ENCODE measurements at regions not wholly inside any gene's neighbourhood (a gene's known extent, or its start where the extent isn't known, plus 50 kb on each side); places are given as distances from the start of the nearest gene placed in this dataset.

- no peak for DNase-seq
- in situ Hi-C loops (cut with MboI; ENCODE audit: low pct_unique_long_range_greater_than_20kb, low sequenced_read_pairs) = no loop called here
Observed at GRCh38 chr20:51906049-51906448, 103.7 kb upstream of the SALL4 start.

DNA sequence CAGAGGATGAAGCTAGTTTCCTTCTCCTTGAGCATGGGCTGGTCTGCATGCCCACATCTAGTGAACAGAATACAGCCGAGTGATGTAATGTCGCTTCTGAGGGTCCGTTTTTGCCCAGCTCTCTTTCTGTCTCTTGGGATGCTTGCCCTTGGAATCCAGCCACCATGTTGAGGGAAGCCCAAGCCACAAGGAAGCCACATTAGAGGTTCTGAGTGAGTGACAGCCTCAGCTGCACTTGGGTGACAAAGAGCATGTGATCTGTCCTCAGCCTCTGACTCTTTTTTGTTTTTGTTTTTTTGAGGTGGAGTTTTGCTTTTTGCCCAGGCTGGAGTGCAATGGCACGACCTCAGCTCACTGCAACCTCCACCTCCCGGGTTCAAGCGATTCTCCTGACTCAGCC, 100.6 kb upstream of the SALL4 start:
- DNase-seq = no peak
- in situ Hi-C loops (cut with MboI; ENCODE audit: low pct_unique_long_range_greater_than_20kb, low sequenced_read_pairs) = no loop called here

DNA sequence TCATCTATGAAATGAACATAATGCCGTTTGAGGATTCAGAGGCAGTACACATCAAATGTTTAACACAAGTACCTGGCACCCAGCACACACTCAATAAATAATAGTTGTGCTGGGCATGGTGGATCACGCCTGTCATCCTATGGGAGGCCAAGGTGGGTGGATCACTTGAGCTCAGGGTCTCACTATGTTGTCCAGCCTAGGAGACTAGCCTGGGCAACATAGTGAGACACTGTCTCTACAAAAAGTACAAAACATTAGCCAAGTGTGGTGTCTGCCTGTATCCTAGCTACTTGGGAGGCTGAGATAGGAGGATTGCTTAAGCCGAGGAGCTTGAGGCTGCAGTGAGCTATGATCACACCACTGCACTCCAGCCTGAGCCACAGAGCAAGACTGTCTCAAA, 98.1 kb upstream of the SALL4 start:
- in situ Hi-C loops (cut with MboI; ENCODE audit: low pct_unique_long_range_greater_than_20kb, low sequenced_read_pairs) = no loop called here

GRCh38 chr20:51899674-51900073, 97.4 kb upstream of the SALL4 start:
- in situ Hi-C loops (cut with MboI; ENCODE audit: low pct_unique_long_range_greater_than_20kb, low sequenced_read_pairs) = no loop called here
- DNase-seq = no peak

More for the DNA sequence above, 98.1 kb upstream of the SALL4 start:
- no peak for DNase-seq

GRCh38 chr20:51898788-51899187, 96.5 kb upstream of the SALL4 start:
- DNase-seq = no peak
- in situ Hi-C loops (cut with MboI; ENCODE audit: low pct_unique_long_range_greater_than_20kb, low sequenced_read_pairs) = no loop called here

DNA sequence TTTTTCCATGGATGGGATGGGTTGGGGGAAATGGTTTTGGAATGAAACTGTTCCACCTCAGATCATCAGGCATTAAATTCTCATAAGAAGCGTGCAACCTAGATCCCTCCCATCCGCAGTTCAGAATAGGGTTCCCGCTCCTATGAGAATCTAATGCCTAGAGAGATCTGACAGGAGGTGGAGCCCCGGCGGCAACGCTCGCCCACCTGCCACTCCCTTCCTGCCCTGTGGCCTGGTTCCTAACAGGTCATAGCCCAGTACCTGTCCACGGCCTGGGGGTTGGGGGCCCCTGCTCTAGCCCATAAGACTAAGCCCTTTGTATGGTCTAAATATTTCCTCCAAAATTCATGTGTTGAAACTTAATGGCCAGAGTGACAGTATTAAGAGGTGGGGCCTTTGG, 92.3 kb upstream of the SALL4 start:
- no peak for DNase-seq
- in situ Hi-C loops (cut with MboI; ENCODE audit: low pct_unique_long_range_greater_than_20kb, low sequenced_read_pairs) = no loop called here

DNA sequence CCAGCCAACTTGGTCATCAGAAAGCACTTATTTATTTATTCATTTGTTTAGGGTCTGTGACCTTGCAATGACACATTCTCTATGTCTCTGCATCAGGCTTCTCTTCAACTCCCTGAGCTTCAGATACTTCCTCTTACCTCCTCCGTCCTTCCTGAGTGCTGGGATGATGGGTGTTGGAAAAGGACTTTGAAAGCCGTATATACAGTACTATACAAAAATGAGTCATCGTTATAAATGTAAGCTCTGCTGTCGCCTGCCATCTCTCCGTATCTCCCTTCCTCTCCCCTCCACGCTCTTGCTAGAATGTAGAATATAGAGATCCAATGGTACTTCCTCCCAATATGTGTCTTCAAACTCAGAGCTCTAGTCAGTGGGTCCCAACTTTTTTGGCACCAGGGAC, 91.9 kb upstream of the SALL4 start:
- in situ Hi-C loops (cut with MboI; ENCODE audit: low pct_unique_long_range_greater_than_20kb, low sequenced_read_pairs) = no loop called here

DNA sequence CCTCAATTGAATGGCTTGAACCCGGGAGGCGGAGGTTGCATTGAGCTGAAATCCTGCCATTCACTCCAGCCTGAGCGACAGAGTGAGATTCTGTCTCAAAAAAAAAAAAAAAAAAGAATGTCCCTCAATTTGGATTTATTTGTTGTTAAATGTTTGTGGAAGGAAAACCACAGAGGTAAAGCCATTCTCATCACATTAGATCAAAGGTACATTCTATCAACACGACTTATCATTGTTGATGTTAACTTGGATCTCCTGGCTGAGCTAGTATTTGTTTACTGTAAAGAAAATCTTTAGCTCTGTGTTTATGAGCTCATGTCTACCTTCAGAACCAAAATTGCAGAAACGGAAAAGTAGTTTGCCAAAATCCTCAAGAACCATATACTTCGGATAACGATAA, 91.4 kb upstream of the SALL4 start:
- in situ Hi-C loops (cut with MboI; ENCODE audit: low pct_unique_long_range_greater_than_20kb, low sequenced_read_pairs) = no loop called here
- no peak for DNase-seq

More for the DNA sequence above, 91.9 kb upstream of the SALL4 start:
- no peak for DNase-seq

DNA sequence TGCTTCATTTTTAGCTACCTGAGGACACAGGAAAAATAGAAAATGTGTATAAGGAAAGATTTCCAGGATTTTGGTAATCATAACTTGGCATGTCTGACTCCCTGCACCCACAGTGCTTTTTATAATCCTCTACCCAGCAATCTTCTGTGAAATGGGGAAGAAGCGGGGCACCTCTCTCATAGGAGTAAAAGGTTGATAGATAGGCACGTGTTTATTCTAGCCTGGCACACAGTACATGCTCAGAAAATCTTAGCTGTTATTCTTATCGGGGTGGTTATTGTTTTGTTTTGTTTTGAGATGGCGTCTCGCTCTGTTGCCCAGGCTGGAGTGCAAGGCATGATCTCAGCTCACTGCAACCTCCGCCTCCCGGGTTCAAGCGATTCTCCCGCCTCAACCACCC, 87.7 kb upstream of the SALL4 start:
- no peak for DNase-seq
- in situ Hi-C loops (cut with MboI; ENCODE audit: low pct_unique_long_range_greater_than_20kb, low sequenced_read_pairs) = no loop called here

- in situ Hi-C loops (cut with MboI; ENCODE audit: low pct_unique_long_range_greater_than_20kb, low sequenced_read_pairs) = no loop called here
- no peak for DNase-seq
Observed at GRCh38 chr20:51889466-51889865, 87.1 kb upstream of the SALL4 start.

GRCh38 chr20:51888291-51888690, 86.0 kb upstream of the SALL4 start:
- in situ Hi-C loops (cut with MboI; ENCODE audit: low pct_unique_long_range_greater_than_20kb, low sequenced_read_pairs) = no loop called here
- no peak for DNase-seq

DNA sequence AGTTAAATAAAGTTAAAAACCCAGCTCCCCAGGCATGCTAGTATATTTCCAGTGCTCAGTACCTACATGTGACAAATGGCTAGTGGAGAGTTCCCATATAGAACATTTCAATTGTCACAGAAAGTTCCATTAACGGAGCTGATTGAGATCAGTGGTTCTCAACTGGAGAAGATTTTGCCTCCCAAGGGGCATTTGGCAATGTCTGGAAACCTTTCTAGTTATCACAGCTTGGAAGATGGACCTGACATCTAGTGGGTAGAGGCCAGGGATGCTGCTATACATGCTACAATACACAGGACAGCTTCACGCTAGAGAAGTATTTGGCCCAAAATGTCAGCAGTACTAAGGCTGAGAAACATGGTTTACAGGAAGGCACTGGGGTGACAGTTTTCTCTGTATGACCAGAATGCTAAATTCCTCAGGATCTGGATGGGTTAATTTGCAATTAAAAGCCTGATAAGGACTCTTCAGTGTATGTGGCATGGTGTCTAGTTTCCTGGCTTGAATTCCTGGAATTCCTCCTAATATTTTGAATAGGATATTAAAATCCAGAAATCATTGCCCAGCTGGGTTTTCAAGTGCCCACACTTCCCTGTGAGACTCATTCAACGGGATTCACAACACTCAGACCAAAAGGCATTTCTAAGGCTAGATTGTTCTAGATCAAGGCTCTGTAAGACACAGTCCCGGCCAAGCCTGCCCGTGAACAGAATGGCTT, 84.7 kb upstream of the SALL4 start:
- DNase-seq = no peak
- in situ Hi-C loops (cut with MboI; ENCODE audit: low pct_unique_long_range_greater_than_20kb, low sequenced_read_pairs) = no loop called here

GRCh38 chr20:51886341-51886740, 84.0 kb upstream of the SALL4 start:
- DNase-seq = no peak
- in situ Hi-C loops (cut with MboI; ENCODE audit: low pct_unique_long_range_greater_than_20kb, low sequenced_read_pairs) = no loop called here

DNA sequence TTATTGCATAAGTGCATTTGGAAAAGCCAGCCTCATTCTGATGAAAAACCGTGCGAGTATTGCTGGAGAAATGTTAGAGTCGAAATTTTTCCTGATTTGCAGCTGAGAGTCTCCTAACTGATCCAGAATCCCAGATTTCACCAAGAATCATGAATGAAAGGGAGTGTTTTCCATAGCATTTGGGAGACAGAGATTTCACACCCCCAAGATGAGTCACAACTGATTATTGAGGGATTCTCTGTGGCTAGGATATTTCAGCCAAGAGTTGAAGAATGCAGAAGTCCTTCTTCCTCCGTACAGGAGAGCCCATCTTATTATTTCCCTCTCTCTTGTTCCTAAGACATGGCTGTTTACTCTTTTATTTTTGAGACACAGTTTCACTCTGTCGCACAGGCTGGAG, 82.2 kb upstream of the SALL4 start:
- in situ Hi-C loops (cut with MboI; ENCODE audit: low pct_unique_long_range_greater_than_20kb, low sequenced_read_pairs) = no loop called here
- no peak for DNase-seq

- no peak for DNase-seq
- in situ Hi-C loops (cut with MboI; ENCODE audit: low pct_unique_long_range_greater_than_20kb, low sequenced_read_pairs) = no loop called here
Observed at GRCh38 chr20:51880188-51880587, 77.9 kb upstream of the SALL4 start.

DNA sequence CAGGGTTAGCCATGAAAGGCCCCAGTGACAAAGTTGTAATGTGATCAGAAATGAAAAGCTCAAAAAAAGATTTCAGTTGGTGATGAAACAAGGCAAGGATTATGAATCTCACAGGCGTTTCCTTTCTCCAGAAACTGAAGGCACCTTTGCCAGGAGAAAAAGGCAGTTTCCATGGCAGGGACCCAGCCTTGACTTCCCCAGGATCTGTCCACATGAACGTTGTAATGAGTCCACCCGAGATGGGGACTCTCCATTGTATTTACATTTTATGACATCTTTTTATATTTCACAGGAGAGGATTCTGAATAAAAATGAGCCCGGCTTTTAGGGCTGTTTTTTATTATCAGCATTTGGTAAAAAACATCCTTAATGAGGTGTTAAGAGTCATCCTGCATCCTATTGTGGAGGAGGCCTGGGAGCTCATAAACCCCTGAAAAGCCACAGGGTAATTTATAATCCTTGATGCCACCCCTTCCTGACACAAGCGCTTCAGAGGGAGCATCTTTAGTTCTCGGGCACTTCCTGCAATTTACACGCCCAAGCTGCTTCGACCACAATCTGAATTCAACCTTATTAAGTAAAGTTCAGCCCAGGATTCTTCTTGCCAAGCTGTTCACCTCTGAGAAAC, 74.1 kb upstream of the SALL4 start:
- peak; percentile 28 for DNase-seq
- in situ Hi-C loops (cut with MboI; ENCODE audit: low pct_unique_long_range_greater_than_20kb, low sequenced_read_pairs) = no loop called here

- no peak for DNase-seq
- in situ Hi-C loops (cut with MboI; ENCODE audit: low pct_unique_long_range_greater_than_20kb, low sequenced_read_pairs) = no loop called here
Observed at GRCh38 chr20:51873652-51874051, 71.3 kb upstream of the SALL4 start.

- DNase-seq = no peak
Observed at GRCh38 chr20:51871943-51872342, 69.6 kb upstream of the SALL4 start.

DNA sequence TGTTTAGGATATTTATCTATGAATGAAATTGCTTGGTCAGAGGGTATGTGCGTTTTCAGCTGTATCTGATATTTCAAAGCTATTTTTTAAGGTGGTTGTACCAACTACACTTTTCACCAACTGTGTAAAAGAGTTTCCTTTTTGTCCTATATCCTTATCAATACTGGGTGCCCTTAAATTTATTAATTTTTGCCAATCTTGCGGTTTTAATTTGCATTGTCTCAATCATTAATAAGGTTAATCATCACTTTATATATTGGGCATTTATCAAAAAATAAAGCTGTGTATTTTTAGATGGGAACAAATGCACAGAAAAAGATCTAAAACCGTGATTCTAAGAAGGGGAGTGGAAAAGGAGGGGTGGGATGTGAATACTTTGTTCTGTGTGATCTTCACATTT, 66.7 kb upstream of the SALL4 start:
- DNase-seq = no peak

More at GRCh38 chr20:51871943-51872342, 69.6 kb upstream of the SALL4 start:
- in situ Hi-C loops (cut with MboI; ENCODE audit: low pct_unique_long_range_greater_than_20kb, low sequenced_read_pairs) = no loop called here

DNA sequence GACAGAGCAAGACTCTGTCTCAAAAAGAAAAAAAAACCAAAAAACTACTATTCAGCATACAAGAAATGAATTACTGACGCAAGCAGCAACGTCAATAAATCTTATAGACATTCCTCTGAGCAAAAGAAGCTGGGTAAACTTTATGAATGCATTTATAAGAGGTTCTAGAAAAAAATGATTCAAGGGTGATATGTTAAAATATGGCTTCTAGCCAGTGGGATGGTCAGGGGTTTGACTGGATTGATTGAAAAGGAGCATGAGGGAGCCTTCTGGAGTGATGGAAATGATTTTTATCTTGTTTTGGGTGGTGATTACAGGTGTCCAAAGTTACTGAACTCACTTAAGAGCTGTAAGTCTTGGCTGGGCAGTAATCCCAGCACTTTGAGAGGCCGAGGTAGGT, 64.9 kb upstream of the SALL4 start:
- in situ Hi-C loops (cut with MboI; ENCODE audit: low pct_unique_long_range_greater_than_20kb, low sequenced_read_pairs) = no loop called here
- no peak for DNase-seq

More for the DNA sequence above, 66.7 kb upstream of the SALL4 start:
- in situ Hi-C loops (cut with MboI; ENCODE audit: low pct_unique_long_range_greater_than_20kb, low sequenced_read_pairs) = no loop called here

GRCh38 chr20:51864967-51865366, 62.6 kb upstream of the SALL4 start:
- DNase-seq = no peak
- in situ Hi-C loops (cut with MboI; ENCODE audit: low pct_unique_long_range_greater_than_20kb, low sequenced_read_pairs) = no loop called here

Data from KBM-7 (cell line).